Neural progenitor cell (in vitro differentiated cells): ENCODE measurements at regions not wholly inside any gene's neighbourhood (a gene's known extent, or its start where the extent isn't known, plus 50 kb on each side); places are given as distances from the start of the nearest gene placed in this dataset.
A peak's percentile ranks its signal among the peaks of the same experiment; 100 is the strongest.

Experiments
- DNase-seq: peaks from one replicate; pipeline ENCODE4 v3.0.0-alpha.2; 2016; ENCODE audit warnings: low spot score
- H2AFZ ChIP-seq: fragments of 200-600 bp; sonication (generic); replicated peaks from 2 replicates; pipeline ENCODE4 v1.6.1; 2016; ENCODE audit warnings: antibody characterized with exemption
- H3F3A ChIP-seq: fragments of 200-600 bp; sonication (generic); 2 replicates; pipeline ENCODE4 v1.6.1; 2016; ENCODE audit warnings: antibody characterized with exemption, low read depth
- H3K27ac ChIP-seq: fragments of 200-600 bp; sonication (generic); 2 replicates; pipeline ENCODE4 v1.5.1; 2016; ENCODE audit warnings: mild to moderate bottlenecking
- H3K27me3 ChIP-seq: fragments of 200-600 bp; sonication (generic); 2 replicates; pipeline ENCODE4 v1.6.1; 2016; ENCODE audit warnings: mild to moderate bottlenecking, moderate library complexity
- H3K36me3 ChIP-seq: fragments of 200-600 bp; sonication (generic); 2 replicates; pipeline ENCODE4 v1.5.1; 2016
- H3K4me1 ChIP-seq: fragments of 200-600 bp; sonication (generic); 2 replicates; pipeline ENCODE4 v1.6.1; 2016; ENCODE audit warnings: mixed run types
- H3K4me2 ChIP-seq: fragments of 200-600 bp; sonication (generic); 2 replicates; pipeline ENCODE4 v1.6.1; 2016
- H3K4me3 ChIP-seq: fragments of 200-600 bp; sonication (generic); 2 replicates; pipeline ENCODE4 v1.5.1; 2016
- H3K79me2 ChIP-seq: fragments of 200-600 bp; sonication (generic); 2 replicates; pipeline ENCODE4 v1.6.1; 2016; ENCODE audit warnings: low read depth
- H3K9ac ChIP-seq: fragments of 200-600 bp; sonication (generic); 2 replicates; pipeline ENCODE4 v1.6.1; 2016
- H3K9me3 ChIP-seq: fragments of 200-600 bp; sonication (generic); 2 replicates; pipeline ENCODE4 v1.5.1; 2016; ENCODE audit warnings: low read depth
- H4K20me1 ChIP-seq: fragments of 200-600 bp; sonication (generic); 2 replicates; pipeline ENCODE4 v1.6.1; 2016; ENCODE audit warnings: low read depth
- H3K27ac Mint-ChIP-seq: 3 replicates; pipeline ENCODE4 v1.8.0; 2021; ENCODE audit warnings: mixed read lengths
- H3K27me3 Mint-ChIP-seq: 2 replicates; pipeline ENCODE4 v1.8.0; 2022; ENCODE audit warnings: low read depth, mild to moderate bottlenecking, inconsistent platforms, moderate library complexity, mixed read lengths; ENCODE audit not compliant: insufficient read depth
- H3K36me3 Mint-ChIP-seq: 3 replicates; pipeline ENCODE4 v1.8.0; 2021; ENCODE audit warnings: mixed read lengths
- H3K4me1 Mint-ChIP-seq: 3 replicates; pipeline ENCODE4 v1.8.0; 2021; ENCODE audit warnings: mixed read lengths
- H3K4me3 Mint-ChIP-seq: 3 replicates; pipeline ENCODE4 v1.8.0; 2021; ENCODE audit warnings: mild to moderate bottlenecking, moderate library complexity, mixed read lengths
- H3K9me3 Mint-ChIP-seq: 3 replicates; pipeline ENCODE4 v1.8.0; 2020; ENCODE audit warnings: mixed read lengths
- CTCF ChIP-seq: fragments of 200-600 bp; sonication (generic); IDR thresholded peaks from 2 replicates; pipeline ENCODE4 v1.5.1; 2017; ENCODE audit warnings: antibody characterized with exemption, mild to moderate bottlenecking
- EZH2 ChIP-seq: fragments of 200-600 bp; sonication (generic); IDR thresholded peaks from 2 replicates; pipeline ENCODE4 v1.6.1; 2017; ENCODE audit warnings: antibody characterized with exemption, mild to moderate bottlenecking, moderate library complexity
- EZH2phosphoT487 ChIP-seq: fragments of 200-600 bp; sonication (generic); IDR thresholded peaks from 2 replicates; pipeline ENCODE4 v1.6.1; 2017; ENCODE audit warnings: antibody characterized with exemption

DNA sequence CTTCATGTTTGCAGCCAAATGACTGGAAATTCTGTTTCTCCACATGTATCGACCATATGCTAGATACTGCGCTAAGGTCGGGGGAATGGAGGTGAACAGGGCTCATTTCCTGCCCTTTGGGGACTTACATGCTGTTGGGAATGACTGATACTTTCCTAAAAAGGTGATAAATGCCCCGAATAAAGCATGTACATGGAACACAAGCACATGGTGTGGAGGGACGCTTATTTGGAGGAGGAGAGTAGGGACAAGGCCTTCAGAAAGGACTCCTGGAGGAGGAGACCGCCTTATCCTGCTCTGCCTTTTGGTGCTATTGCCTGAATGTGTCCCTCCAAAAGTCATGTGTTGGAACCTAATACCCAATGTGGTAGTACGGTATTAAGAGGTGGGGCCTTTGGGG is 344.5 kb downstream of the PRL start:
- Histone ChIP-seq H3F3A (no peaks in the 10 kb centered on the region), H3K4me2 (no peak overlapping the region), H3K4me1 (peaks cover 27% of the 10 kb centered on the region), H3K4me3 (no peak overlapping the region), H3K79me2 (peaks cover 12% of the 10 kb centered on the region), H4K20me1 (no peaks in the 10 kb centered on the region), H3K27me3 (no peaks in the 10 kb centered on the region), H3K36me3 (no peaks in the 10 kb centered on the region), H3K27ac (no peak overlapping the region), H3K9ac (no peak overlapping the region), H2AFZ (no peak overlapping the region), H3K9me3 (no peaks in the 10 kb centered on the region)
- Mint-ChIP-seq H3K27ac (no peak overlapping the region), H3K4me1 (peaks cover 54% of the 10 kb centered on the region), H3K4me3 (no peak overlapping the region), H3K27me3 (peaks cover 3% of the 10 kb centered on the region), H3K9me3 (no peaks in the 10 kb centered on the region), H3K36me3 (no peaks in the 10 kb centered on the region)
- DNase-seq, result no peak
- TF ChIP-seq EZH2 (no peak), CTCF (no peak), EZH2phosphoT487 (no peak)

GRCh38 chr6:21953831-21954801 is 342.7 kb downstream of the PRL start:
- no peak overlapping the region for H3K4me2 ChIP-seq
- Mint-ChIP-seq H3K27me3 (peaks cover 3% of the 10 kb centered on the region), H3K9me3 (no peaks in the 10 kb centered on the region), H3K36me3 (peaks cover 4% of the 10 kb centered on the region), H3K27ac (peak overlapping the region; percentile 18), H3K4me3 (no peak overlapping the region), H3K4me1 (peaks cover 38% of the 10 kb centered on the region)
- no peak for DNase-seq
- no peaks in the 10 kb centered on the region for H3K36me3 ChIP-seq
- no peaks in the 10 kb centered on the region for H4K20me1 ChIP-seq
- H3K9ac ChIP-seq, result no peak overlapping the region
- H3K9me3 ChIP-seq, result no peaks in the 10 kb centered on the region
- no peak overlapping the region for H2AFZ ChIP-seq
- H3K27ac ChIP-seq, result no peak overlapping the region
- no peaks in the 10 kb centered on the region for H3F3A ChIP-seq
- no peak for TF ChIP-seq CTCF
- no peak for TF ChIP-seq EZH2phosphoT487
- no peak for TF ChIP-seq EZH2
- peaks cover 13% of the 10 kb centered on the region for H3K4me1 ChIP-seq
- no peaks in the 10 kb centered on the region for H3K27me3 ChIP-seq
- peaks cover 7% of the 10 kb centered on the region for H3K79me2 ChIP-seq
- no peak overlapping the region for H3K4me3 ChIP-seq

DNA sequence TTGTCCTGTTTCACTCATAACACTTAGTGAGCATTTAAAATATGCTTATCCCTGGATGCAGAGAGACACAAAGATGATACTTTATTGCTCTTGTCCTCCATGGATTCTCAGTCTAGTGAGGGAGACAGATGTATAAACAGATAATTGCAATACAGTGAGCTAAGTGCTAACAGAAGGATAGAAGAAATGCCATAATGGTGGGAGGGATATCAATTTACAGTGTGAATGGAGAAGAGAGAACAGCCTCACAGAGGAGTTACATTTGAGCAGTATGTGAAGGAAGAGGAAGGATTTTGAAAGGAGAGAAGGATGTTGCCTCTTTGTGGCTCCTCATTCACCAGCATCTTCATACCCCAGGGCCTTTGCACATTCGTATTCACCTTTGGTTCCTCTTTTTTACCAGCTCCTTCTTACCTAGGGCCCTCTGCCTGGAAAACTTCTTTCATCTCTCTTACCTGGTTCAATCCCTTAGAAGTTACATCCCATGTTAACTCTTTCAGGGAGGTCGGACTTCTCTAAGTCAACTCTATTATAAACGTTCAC is 341.7 kb downstream of the PRL start:
- Histone ChIP-seq H2AFZ (no peak overlapping the region), H3K9ac (no peak overlapping the region), H3K9me3 (no peaks in the 10 kb centered on the region), H3K27me3 (no peaks in the 10 kb centered on the region), H3K4me3 (no peak overlapping the region), H3K79me2 (peaks cover 6% of the 10 kb centered on the region), H3F3A (no peaks in the 10 kb centered on the region), H3K4me2 (no peak overlapping the region), H4K20me1 (no peaks in the 10 kb centered on the region), H3K27ac (no peak overlapping the region), H3K4me1 (peaks cover 12% of the 10 kb centered on the region), H3K36me3 (no peaks in the 10 kb centered on the region)
- Mint-ChIP-seq H3K9me3 (no peaks in the 10 kb centered on the region), H3K27me3 (peaks cover 3% of the 10 kb centered on the region), H3K36me3 (peaks cover 11% of the 10 kb centered on the region), H3K4me1 (peaks cover 30% of the 10 kb centered on the region), H3K4me3 (no peak overlapping the region), H3K27ac (no peak overlapping the region)
- no peak for DNase-seq
- TF ChIP-seq EZH2phosphoT487, result no peak
- no peak for TF ChIP-seq CTCF
- no peak for TF ChIP-seq EZH2
